Islet of Langerhans (tissue), 1 donor: ENCODE measurements at regions not wholly inside any gene's neighbourhood (a gene's known extent, or its start where the extent isn't known, plus 50 kb on each side); places are given as distances from the start of the nearest gene placed in this dataset.

Source experiments
- FAIRE-seq: peaks from one replicate; lab custom pipeline; 2011; peaks lifted over from hg19 to GRCh38; lab: Jason Lieb, UNC

DNA sequence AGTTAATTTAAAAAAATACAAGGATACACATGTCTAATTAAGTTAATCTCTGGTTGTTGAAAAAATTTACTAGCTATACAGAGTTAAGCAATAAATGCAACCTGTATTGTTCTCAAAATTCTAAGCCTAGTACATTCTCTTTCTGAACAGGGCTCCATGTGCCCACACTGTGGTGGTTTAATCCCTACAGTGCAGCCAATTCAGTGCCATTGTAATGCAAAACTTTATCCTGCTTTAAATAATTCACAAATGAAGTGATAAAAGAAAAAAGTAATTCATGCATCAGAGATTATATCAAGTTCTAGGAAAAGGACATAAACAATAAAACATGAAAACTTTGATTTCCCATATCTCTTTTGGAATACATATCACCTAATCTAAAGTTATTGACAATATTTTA, 1089.2 kb downstream of the C4orf33 start:
- no peak for FAIRE-seq

DNA sequence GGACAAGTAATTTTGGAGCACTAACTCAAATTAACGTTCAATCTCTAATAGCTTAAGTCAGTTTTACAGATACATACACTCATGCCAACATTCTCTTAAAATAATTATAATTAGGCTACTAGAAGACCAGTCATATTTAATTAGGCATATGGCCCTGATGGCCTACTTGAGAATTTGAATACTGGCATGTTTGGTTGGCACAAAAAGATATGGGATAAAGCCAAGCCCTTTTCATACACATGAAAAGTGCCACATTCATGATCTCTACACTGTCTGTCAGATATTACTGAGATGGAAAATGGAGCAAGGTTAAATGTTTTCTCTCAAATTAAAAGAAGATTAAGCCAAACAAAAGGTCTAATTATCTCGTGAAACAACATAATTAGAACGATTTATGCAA, 1091.0 kb downstream of the C4orf33 start:
- FAIRE-seq: no peak

DNA sequence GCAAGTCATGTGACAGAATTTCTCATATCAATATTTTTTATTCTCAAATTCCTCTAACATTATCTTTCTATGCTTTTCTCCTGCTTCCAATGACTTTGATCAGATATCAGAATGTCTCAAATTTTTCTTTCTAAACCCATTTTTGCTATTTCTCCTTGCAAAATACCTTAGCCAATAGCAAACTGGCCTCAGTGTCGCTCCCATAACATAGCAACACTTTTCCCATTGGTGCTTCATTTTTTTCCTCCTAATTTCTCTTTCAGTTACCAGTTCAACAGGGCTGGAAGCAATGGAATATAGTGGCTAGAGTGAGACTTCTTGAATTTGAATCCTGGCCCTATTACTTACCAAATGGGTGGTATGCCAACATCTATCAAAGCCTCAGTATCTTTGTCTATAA, 1091.6 kb downstream of the C4orf33 start:
- no peak for FAIRE-seq

DNA sequence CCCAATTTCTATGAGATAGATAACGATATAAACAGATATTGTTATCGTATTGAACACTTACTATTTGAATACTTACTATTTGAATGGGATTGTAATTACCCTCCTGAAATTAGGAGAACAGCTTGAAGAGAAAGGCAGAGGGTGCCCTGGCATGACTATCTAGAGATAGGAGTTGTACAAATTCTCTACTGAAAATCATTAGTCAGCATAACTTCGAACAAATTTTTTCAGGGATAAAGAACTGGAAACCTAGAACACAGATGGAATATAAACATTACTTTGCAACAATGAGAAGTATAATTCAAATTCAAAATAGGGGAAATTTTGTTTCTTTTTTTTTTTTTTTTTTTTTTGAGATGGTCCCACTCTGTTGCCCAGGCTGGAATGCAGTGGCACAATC, 1096.8 kb downstream of the C4orf33 start:
- FAIRE-seq: no peak

DNA sequence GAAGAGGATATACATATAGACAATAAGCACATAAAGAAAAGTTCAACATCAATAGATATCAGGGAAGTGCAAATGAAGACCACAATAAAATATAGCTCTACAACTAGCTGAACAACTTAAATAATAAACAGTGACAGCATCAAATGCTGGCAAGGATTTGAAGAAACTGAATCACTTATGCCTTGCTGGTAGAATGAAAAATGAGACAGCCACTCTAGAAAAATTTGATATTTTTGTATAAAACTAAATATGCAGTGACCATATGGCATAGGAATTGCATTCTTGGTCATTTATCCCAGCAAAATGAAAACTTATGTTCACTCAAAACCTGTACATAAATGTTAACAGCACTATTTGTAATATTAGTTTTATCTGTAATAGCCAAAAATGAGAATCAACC, 1102.0 kb downstream of the C4orf33 start:
- FAIRE-seq: no peak

DNA sequence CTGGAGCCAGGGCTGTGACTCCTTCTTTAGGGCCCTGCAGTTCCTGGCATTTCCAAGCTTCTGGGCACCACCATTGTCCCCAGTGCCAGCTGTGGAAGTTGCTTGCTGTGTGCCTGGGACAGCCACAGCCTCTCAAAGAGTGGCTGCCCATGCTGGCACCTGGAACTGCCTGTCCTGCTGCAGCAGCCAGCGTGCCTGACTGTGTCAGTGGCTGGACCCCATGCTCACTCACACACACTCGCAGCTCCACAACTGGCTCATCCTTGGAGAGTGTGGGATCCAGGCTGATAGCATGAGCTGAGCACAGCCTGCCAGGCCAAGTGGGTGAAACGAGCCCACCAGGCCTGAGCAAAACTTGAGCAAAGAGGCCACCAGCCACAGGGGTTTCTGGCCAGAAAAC, 1107.6 kb downstream of the C4orf33 start:
- FAIRE-seq: no peak

DNA sequence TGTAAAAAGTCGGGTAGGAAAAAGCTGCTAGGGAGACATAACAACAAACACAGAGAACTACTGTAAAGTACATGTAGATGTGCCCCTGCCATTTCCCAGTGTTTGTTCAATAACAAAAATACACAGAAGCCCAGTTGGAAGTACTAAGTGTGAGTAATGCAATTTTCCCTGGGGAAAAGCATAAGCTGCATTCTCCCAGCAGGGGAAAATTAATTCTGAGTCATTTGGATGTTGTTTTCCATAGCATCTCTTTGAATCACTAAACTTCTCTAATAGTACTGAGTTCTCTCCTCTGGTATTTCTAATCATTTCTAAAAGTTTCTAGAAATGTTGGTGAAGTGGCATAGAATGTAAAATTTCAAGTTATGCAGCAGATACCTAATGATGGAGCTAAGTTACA, 1114.9 kb downstream of the C4orf33 start:
- FAIRE-seq: no peak

DNA sequence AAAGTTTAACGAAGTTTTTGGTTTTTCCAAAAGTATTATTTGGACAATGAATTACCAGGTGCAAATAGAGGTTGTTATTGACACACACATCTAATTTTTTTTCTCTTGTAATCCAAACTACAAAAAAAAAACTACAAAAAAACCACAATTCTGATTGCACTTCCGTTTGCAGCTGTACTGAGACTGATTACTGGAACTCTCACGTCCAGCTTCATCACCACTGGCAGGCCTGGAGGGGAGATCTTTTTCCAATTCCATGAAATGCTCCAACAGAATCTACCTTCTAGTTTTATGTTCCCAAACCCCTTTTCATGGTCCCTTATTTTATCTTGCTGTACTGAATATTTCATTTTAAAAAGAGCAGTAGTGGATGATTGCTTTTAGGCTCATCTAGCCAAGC, 1118.3 kb downstream of the C4orf33 start:
- no peak for FAIRE-seq

DNA sequence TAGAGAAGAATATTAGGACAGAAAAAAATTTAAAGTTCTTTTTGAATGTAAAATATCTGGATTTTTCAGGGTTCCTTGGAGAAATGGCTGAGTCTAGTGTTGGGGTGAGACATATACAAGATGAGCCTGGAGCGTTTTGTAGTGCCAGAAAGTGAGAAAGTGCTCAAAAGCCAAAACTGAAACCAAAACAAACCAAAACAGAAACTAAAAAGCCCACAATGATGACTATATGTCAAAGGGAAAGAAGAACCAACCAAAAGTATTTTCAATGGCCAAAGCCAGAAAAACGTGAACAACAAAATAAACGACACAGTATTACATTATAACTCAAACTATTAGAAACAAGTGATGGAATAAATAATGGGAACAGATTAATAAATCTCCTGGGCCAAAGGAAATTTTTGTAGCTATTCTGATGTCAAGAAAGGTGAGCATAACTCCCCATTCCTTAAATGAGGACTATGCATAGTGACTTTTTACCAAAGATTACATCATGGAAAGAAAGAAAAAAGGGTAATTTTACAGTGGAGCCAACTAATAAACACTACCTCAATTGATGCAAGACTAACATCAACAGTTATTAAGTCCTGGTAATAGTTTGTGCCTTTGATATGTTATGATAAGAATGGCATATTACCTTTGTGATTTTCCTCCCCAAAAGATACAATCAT, 1137.6 kb downstream of the C4orf33 start:
- no peak for FAIRE-seq

DNA sequence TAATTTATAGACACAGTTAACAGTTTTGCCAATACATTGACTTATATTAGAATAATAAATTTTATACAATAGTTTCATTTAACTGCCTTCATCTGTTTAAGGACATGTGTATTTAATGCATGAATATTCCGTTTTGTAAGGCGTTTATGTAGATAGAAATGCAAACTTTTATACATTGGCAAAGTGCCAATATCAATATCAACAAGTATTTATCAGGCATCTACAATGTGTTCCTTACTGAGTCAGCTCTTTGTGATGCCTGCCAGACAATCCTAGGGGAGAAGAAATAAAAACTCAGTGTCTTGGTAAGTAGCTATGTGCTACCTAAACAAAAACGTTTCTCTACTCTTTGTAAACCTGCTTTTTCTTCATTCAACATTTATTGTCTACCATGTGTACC, 1142.2 kb downstream of the C4orf33 start:
- no peak for FAIRE-seq

DNA sequence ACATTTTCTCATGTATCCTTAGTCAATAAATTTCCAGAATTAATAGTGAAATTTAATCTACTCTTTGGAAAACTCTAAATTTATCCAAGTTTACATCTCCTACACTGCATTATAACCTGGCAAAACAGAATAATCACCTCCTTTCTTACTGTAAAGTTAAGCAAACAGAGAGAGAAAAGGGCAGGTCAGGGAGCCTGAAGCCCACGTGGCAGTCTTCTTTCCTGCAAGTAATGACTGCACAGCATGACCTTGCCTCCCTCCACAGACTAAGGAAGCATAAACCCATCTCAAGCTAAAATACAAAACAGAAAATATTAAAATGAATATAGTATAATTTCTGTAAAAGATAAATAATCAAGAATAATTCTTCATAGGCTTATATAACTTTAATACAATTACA, 1153.0 kb downstream of the C4orf33 start:
- no peak for FAIRE-seq

DNA sequence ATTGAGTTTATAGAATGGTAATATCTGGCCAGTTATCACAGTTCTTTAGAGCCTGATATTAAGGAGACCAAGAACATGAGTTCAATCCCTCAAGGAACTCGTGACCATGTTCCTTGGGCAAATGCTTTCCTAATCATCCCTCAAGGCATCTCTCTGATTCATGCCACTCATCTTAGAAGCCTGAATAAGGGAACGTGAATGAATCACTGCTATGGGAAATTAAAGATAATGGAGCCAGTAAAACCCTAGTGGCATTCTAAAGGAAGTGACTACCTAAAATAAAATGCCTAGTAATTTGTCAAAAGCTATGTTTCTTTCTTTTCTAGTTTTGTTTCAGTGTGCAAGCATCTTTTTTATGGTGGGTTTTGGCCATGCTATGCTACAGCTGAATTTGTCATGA, 1161.3 kb downstream of the C4orf33 start:
- FAIRE-seq: no peak

DNA sequence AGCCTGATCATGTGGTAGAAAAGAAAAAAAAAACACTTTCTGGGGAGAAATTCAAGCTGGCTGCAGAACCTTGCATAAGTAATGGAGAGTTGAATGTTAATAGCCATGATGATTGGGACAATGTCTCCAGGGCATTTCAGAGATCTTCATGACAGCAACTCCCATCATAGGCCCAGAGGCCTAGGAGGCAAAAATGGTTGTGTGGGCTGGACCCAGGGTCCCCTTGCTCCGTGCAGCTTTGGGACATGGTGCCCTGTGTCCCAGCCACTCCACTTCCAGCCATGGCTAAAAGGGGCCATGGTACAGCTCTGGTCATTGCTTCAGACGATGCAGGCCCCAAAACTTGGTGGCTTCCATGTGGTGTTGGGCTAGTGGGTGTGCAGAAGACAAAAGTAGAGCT, 1170.9 kb downstream of the C4orf33 start:
- no peak for FAIRE-seq

DNA sequence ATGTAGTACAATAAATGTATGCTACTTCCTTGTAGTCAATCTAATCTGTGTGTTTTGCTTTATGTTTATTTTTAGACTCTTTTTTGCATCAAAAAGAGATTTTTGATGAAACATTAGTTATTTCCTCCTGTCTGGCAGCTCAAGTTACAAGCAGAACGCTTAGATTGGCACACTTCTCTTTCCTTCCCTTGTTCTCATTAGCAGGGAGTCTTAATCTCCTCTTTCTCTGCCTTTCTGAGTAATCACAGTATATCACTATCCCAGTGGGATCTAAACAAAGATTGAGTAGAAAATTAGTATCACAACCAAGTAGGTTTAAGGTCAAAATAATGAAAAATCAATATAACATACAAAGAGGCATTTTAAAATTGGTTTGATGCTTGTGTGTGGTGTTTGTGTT, 1192.6 kb downstream of the C4orf33 start:
- no peak for FAIRE-seq

DNA sequence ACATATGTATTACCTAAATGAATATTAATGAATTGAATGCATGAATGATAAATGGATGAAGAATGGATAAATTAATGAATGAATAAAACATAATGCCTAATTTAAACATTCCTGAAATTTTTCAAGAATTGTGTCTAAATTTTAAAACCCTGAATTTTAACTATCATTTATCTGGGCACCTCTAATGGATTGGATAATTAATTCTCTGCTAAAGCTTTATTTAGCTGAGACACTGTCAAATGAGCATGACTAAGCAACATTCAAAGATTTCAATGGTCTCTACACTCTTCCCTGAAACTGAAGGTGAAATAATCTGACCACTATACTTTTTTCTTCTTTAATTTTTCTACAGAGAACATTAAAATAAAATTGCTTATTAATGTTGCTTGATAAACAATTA, 1197.7 kb downstream of the C4orf33 start:
- no peak for FAIRE-seq

DNA sequence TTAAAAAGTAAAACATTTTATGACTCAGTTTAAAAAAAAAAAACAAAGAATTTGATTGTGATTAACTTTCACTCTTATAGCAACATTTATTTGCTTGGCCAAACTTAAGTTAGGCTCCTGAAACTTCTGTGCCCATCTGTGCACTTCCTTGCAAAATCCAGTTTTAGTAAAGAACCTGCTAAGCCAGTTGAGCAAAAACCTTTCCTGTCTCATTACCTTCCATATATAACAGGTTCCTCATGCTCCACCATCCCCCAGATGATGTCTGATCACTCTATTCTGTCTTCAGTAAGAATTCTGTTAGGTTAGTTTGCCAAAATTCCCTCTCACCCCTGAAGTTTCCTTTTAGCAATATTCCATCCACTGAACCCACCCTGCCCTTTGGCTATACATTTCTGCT, 1200.5 kb downstream of the C4orf33 start:
- no peak for FAIRE-seq

DNA sequence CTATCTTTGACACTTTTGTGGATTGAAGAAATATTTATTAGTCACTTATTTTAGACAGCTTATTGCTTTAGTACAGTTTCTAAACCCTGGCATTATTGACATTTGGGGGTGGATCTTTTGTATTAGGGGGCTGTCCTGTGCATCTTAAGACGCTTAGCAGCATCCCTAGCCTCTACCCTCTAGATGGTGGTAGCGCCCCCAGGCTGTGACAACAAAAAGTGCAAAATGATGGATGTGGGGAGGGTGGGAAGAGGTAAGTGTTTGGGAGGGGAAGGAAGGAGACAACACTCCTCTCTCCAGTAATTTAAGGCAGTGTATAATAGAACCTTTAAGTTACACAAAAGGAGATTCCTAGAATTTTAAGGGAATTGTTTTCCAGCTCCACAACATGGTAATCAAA, 1210.6 kb downstream of the C4orf33 start:
- FAIRE-seq: no peak

DNA sequence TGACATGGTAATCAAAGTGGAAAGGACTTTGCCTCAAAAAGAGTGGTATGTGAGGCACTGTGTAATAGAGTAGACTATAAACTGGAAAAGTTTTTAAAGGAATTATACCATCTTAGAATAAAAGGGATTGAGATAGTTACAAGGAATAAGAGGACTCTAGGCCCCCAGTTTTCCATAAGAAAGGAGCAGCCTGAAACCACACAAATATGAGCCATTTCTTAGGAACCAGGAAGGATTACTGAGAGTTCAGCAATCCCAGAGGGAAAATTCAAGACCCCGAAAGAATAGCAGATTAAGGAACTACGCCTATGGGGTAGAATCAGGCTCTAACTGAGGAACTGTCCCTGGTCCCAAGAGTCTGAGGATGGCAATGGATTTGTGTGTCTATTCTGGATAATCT, 1213.3 kb downstream of the C4orf33 start:
- no peak for FAIRE-seq

DNA sequence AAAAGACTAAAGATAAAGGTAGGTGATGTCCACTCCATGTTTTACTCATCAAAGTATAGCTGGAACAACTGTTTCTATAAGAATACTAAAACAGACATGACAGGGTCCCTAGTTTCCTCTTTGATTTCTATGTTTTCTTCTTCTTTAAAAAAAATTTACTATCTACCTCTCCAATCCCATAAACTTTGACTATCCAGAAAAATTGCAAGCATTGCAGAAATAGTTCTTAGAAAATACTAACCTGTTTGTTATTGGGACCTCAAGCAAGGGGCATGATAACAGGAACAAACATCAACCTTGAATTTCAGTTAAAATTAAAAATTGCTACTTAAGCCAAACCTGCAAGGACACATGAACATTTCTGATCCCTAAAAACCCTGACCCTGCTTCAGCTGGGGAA, 1226.5 kb downstream of the C4orf33 start:
- no peak for FAIRE-seq

DNA sequence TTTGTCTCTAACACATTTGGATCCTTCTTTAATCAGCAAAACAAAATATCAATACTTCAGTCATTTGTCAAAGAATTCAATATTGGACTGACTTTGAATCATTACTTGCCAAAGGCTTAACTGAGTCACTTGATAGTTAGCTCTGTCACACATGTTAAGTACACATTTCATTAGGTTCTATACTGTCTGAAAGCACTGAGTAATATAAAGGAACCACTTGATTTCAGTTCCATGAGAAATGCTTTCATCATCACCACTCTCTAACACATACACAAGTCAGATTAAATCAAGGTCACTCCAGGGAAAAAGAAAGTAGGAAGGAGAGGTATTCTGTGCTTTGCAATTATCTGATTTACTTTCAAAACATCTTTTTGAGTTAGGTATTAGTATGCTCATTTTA, 1233.1 kb downstream of the C4orf33 start:
- no peak for FAIRE-seq

DNA sequence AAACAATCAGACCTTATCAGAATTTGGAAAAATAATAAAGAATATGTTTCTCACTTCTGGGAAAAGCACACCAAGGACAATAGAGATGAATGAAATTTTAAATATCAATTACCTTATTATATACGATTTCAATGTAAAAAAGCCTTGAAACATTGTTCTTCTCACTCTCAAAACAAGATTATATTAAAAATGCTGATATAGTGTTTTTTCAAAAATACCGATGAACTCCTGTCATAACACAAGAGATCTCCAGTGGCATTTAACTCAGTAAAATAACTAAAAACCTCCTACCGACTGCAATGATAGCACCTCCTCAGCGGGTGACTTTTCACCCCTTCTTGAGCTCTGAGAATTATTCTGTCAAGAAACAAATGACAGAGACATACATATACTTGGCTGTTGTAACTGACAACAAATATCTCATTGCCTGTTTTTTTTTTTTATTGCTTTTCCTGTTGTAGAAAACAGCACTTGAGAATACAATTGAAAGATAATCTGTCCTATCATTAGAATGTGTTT, 1237.3 kb downstream of the C4orf33 start:
- no peak for FAIRE-seq

DNA sequence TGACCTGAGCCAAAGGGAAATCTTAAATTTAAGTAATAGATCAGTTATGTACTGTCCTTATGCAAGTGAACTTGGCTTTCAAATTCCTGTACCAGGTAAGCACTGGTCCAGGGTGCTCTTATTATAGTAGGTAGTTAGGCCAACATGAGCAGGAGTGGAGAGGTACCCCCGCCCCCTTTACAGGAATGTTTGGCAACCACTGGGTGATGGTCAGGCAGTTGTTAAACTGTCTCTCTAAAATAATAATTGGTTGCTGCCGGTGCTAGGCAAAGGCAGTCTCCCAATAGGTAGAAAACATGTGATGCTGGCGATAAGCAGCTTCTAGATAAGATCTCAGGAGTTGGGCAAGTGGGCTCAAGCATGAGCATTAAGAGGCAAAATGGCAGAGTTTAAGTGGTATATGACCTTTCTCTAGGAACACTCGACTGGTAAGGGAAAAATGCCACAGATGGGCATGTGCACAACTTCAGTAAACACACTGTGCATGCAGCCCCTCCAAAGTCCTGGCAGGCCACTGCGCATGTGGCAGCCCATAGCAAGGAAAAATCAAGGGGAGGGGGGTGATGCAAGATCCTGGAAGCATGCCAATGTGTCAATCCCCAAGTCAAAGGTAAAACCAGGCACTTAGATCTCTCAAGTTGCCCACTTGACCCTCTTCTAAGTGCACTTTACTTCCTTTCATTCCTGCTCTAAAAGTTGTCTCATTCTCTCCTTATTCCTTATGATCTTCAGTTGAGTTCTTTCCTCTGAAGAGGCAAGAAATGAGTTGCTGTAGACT, 1239.7 kb downstream of the C4orf33 start:
- no peak for FAIRE-seq

DNA sequence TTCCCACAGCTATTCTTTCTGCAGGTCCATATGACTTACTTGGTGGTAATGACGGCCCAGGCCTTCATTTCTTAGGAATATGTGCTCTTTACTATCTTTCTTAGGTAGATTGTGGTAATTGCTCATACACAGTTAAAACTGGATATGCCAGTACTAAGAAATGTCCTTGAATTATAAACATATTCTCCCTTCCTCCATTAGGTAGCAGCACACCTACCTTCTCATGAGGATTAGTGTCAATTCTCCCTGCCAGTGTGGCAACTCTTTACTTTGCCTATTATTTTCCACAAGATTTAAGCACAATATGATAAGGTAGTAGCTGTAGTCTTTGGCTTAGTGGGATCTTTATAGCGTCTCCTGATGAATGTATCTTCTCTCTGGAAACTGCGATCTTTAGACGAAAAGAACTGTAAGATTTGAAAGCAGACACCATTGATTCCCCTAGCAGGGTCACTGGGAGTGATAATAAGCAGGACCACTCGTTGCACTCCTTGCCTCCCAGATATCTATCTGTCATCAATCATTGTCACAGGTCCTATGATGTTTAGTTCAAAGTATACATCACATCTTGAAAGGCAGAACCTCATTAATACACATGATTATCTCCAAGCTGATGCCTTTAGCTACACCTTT, 1240.7 kb downstream of the C4orf33 start:
- FAIRE-seq: no peak

DNA sequence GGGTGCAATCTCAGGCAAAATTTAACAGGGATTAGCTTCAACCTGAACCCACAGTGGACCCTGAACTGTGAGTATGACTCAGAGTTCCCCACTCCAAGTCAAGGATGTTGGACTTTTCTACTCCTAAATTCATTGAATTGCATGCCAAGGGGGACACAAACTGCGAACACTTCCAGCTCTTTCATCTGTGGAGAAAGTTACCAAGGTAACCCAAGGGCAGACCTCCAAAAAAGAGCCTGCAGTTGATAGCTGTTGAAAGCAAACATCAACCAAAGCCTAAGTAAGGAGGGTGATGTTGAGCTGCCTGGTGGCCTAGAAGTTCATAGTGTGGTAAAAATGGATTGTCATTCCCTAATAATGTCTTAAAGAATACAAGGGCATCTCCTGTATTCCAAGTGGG, 1242.9 kb downstream of the C4orf33 start:
- no peak for FAIRE-seq
